Neuronal stem cell (in vitro differentiated cells): ENCODE measurements at regions not wholly inside any gene's neighbourhood (a gene's known extent, or its start where the extent isn't known, plus 50 kb on each side); places are given as distances from the start of the nearest gene placed in this dataset.

ENCODE experiments used
- DNase-seq: peaks from one replicate; pipeline ENCODE4 v3.0.0-alpha.2; 2013; ENCODE audit warnings: low spot score
- H2AFZ ChIP-seq: one replicate; pipeline ENCODE4 v1.6.1; 2013; ENCODE audit warnings: mild to moderate bottlenecking, low read length, inconsistent platforms
- H2AK5ac ChIP-seq: 2 replicates; pipeline ENCODE4 v1.6.1; 2013; ENCODE audit warnings: low read depth, mild to moderate bottlenecking, inconsistent platforms, low read length, moderate library complexity, mixed read lengths
- H2BK120ac ChIP-seq: 2 replicates; pipeline ENCODE4 v1.6.1; 2013; ENCODE audit warnings: low read depth, mild to moderate bottlenecking, inconsistent platforms, low read length, moderate library complexity, mixed read lengths
- H2BK12ac ChIP-seq: one replicate; pipeline ENCODE4 v1.6.1; 2013; ENCODE audit warnings: low read length, inconsistent platforms
- H2BK15ac ChIP-seq: 2 replicates; pipeline ENCODE4 v1.6.1; 2013; ENCODE audit warnings: mild to moderate bottlenecking, low read length, inconsistent platforms, mixed read lengths
- H2BK5ac ChIP-seq: one replicate; pipeline ENCODE4 v1.6.1; 2013; ENCODE audit warnings: inconsistent platforms, mild to moderate bottlenecking, low read length, moderate library complexity
- H3K14ac ChIP-seq: one replicate; pipeline ENCODE4 v1.6.1; 2013; ENCODE audit warnings: low read length, inconsistent platforms
- H3K18ac ChIP-seq: 2 replicates; pipeline ENCODE4 v1.6.1; 2013; ENCODE audit warnings: low read length, inconsistent platforms
- H3K23ac ChIP-seq: 2 replicates; pipeline ENCODE4 v1.6.1; 2013; ENCODE audit warnings: low read depth, mild to moderate bottlenecking, mixed read lengths, low read length, inconsistent platforms; ENCODE audit not compliant: poor library complexity
- H3K27ac ChIP-seq: replicated peaks from 3 replicates; pipeline ENCODE4 v1.5.1; 2013; ENCODE audit warnings: low read length, inconsistent platforms
- H3K27me3 ChIP-seq, 3 experiments: 2 replicates each; pipeline ENCODE4 v1.6.1; 2013; ENCODE audit warnings: low read length in 3 of 3, mild to moderate bottlenecking in 2 of 3, inconsistent platforms in 1 of 3, low read depth in 1 of 3, mixed read lengths in 1 of 3, moderate library complexity in 1 of 3; ENCODE audit not compliant: control insufficient read depth in 3 of 3, insufficient read depth in 3 of 3
- H3K36me3 ChIP-seq, 2 donors: replicated peaks in 1 of 2; 2 replicates each; pipeline ENCODE4 v1.6.1; 2013; ENCODE audit warnings: low read length in 2 of 2; ENCODE audit not compliant: control insufficient read depth in 2 of 2, insufficient read depth in 2 of 2
- H3K4ac ChIP-seq: 2 replicates; pipeline ENCODE4 v1.6.1; 2013; ENCODE audit warnings: inconsistent platforms, mild to moderate bottlenecking, low read length, moderate library complexity
- H3K4me1 ChIP-seq, 2 donors: 1 replicate in 1 of 2; 2 replicates in 1 of 2; pipeline ENCODE4 v1.6.1; 2013; ENCODE audit warnings: low read length in 2 of 2, low read depth in 1 of 2; ENCODE audit not compliant: control insufficient read depth in 2 of 2, insufficient read depth in 1 of 2
- H3K4me2 ChIP-seq: one replicate; pipeline ENCODE4 v1.6.1; 2013; ENCODE audit warnings: mild to moderate bottlenecking, low read length, inconsistent platforms; ENCODE audit not compliant: insufficient read depth, poor library complexity, severe bottlenecking
- H3K4me3 ChIP-seq, 2 donors: 2 replicates each; pipeline ENCODE4 v1.5.1; 2013; ENCODE audit warnings: low read length in 2 of 2, mild to moderate bottlenecking in 2 of 2, inconsistent platforms in 1 of 2, moderate library complexity in 1 of 2
- H3K79me1 ChIP-seq: one replicate; pipeline ENCODE4 v1.6.1; 2013; ENCODE audit warnings: low read depth, mild to moderate bottlenecking, inconsistent platforms, low read length, moderate library complexity
- H3K9ac ChIP-seq: one replicate; pipeline ENCODE4 v1.6.1; 2013; ENCODE audit warnings: mild to moderate bottlenecking, low read depth, low read length, inconsistent platforms; ENCODE audit not compliant: poor library complexity
- H3K9me3 ChIP-seq, 2 donors: replicated peaks in 1 of 2; 2 replicates each; pipeline versions ENCODE3 to v1.6.1; 2013; ENCODE audit warnings: low read length in 2 of 2, mild to moderate bottlenecking in 2 of 2, inconsistent platforms in 1 of 2, low read depth in 1 of 2, mixed read lengths in 1 of 2, moderate library complexity in 1 of 2; ENCODE audit not compliant: control insufficient read depth in 2 of 2, insufficient read depth in 1 of 2
- H4K8ac ChIP-seq: one replicate; pipeline ENCODE4 v1.6.1; 2013; ENCODE audit warnings: low read depth, mild to moderate bottlenecking, inconsistent platforms, low read length, moderate library complexity
- H4K91ac ChIP-seq: one replicate; pipeline ENCODE4 v1.6.1; 2013; ENCODE audit warnings: low read length, low read depth, mild to moderate bottlenecking, inconsistent platforms; ENCODE audit not compliant: poor library complexity
- WGBS, 2 donors: extraction: QIAGEN DNeasy Blood & Tissue Kit; methylation state at CpG; one replicate each; pipeline ENCODE4 v1.1.7; 2013; ENCODE audit warnings: missing lambda C conversion rate in 2 of 2, mixed read lengths in 1 of 2; ENCODE audit not compliant: insufficient read length in 2 of 2, insufficient replicate concordance in 1 of 2; ENCODE audit errors: extremely low coverage in 2 of 2; 5-methylcytosine and 5-hydroxymethylcytosine counted together

- no peak overlapping the region for H3K14ac ChIP-seq
- H2AFZ ChIP-seq: no peak overlapping the region
- WGBS, 2 donors: no CpG with 5 or more reads among the region's 2 CpGs
- H2BK15ac ChIP-seq: no peak overlapping the region
- H3K4me2 ChIP-seq: no peak overlapping the region
- no peak for DNase-seq
- H3K36me3 ChIP-seq: no peaks in the 10 kb centered on the region
- no peak overlapping the region for H3K9ac ChIP-seq
- no peak overlapping the region for H2AK5ac ChIP-seq
- no peak overlapping the region for H3K18ac ChIP-seq
- H3K4ac ChIP-seq: no peak overlapping the region
- no peak overlapping the region for H2BK12ac ChIP-seq
- H3K79me1 ChIP-seq: no peaks in the 10 kb centered on the region
- peaks cover 7 to 15% of the 10 kb centered on the region in 2 donors for H3K9me3 ChIP-seq
- no peaks in the 10 kb centered on the region for H3K27me3 ChIP-seq
- no peak overlapping the region for H3K4me3 ChIP-seq
- no peak overlapping the region for H4K91ac ChIP-seq
- H2BK5ac ChIP-seq: no peak overlapping the region
- no peak overlapping the region for H3K23ac ChIP-seq
- no peak overlapping the region for H2BK120ac ChIP-seq
- no peak overlapping the region for H3K27ac ChIP-seq
- H4K8ac ChIP-seq: no peak overlapping the region
- H3K4me1 ChIP-seq: peaks cover 0 to 1% of the 10 kb centered on the region in 2 donors
Measured at GRCh38 chr5:3060283-3060682, 308.8 kb upstream of the IRX2 start.

- Histone ChIP-seq H3K27ac (no peak overlapping the region), H4K8ac (no peak overlapping the region), H3K4me3 (no peak overlapping the region), H3K9ac (peak overlapping the region; percentile 24), H2BK5ac (no peak overlapping the region), H3K23ac (no peak overlapping the region), H3K9me3 (peaks cover 7 to 15% of the 10 kb centered on the region in 2 donors), H3K14ac (no peak overlapping the region), H3K27me3 (no peaks in the 10 kb centered on the region), H2AK5ac (no peak overlapping the region), H3K79me1 (no peaks in the 10 kb centered on the region), H3K4me1 (peaks cover 0 to 1% of the 10 kb centered on the region in 2 donors), H2BK15ac (no peak overlapping the region), H2AFZ (peak overlapping the region; percentile 7), H3K4me2 (no peak overlapping the region), H3K18ac (no peak overlapping the region), H3K36me3 (no peaks in the 10 kb centered on the region), H3K4ac (no peak overlapping the region), H2BK12ac (no peak overlapping the region), H4K91ac (no peak overlapping the region), H2BK120ac (no peak overlapping the region)
- no CpG with 5 or more reads among the region's 9 CpGs for WGBS, 2 donors
- DNase-seq: no peak
Measured at GRCh38 chr5:3059488-3059887, 308.0 kb upstream of the IRX2 start.

GRCh38 chr5:3058942-3059341 lies 307.5 kb upstream of the IRX2 start:
- WGBS, 2 donors: no CpG with 5 or more reads among the region's 17 CpGs
- peak overlapping the region; percentile 7 for H2AFZ ChIP-seq
- no peak overlapping the region for H3K4me2 ChIP-seq

GRCh38 chr5:3056866-3057265 lies 305.4 kb upstream of the IRX2 start:
- Histone ChIP-seq H4K8ac (no peak overlapping the region), H2AK5ac (no peak overlapping the region), H2BK15ac (no peak overlapping the region), H3K4me2 (no peak overlapping the region), H3K79me1 (no peaks in the 10 kb centered on the region), H3K18ac (no peak overlapping the region), H3K9me3 (peaks cover 3 to 12% of the 10 kb centered on the region in 2 donors), H2BK120ac (no peak overlapping the region), H3K14ac (no peak overlapping the region), H2AFZ (peak overlapping the region; percentile 39), H3K27me3 (no peaks in the 10 kb centered on the region), H3K4ac (no peak overlapping the region), H3K9ac (no peak overlapping the region), H3K4me3 (no peak overlapping the region), H4K91ac (no peak overlapping the region), H3K4me1 (peaks cover 1% of the 10 kb centered on the region in 2 donors), H3K36me3 (no peaks in the 10 kb centered on the region), H2BK12ac (no peak overlapping the region), H2BK5ac (no peak overlapping the region), H3K27ac (no peak overlapping the region), H3K23ac (no peak overlapping the region)
- no CpG with 5 or more reads among the region's 10 CpGs for WGBS, 2 donors
- no peak for DNase-seq

More at GRCh38 chr5:3058942-3059341, 307.5 kb upstream of the IRX2 start:
- Histone ChIP-seq H2BK15ac (no peak overlapping the region), H3K9ac (no peak overlapping the region), H2AK5ac (no peak overlapping the region), H3K27me3 (no peaks in the 10 kb centered on the region), H4K91ac (no peak overlapping the region), H2BK120ac (no peak overlapping the region), H3K4me1 (peaks cover 0 to 1% of the 10 kb centered on the region in 2 donors), H3K27ac (no peak overlapping the region), H3K9me3 (peaks cover 7 to 15% of the 10 kb centered on the region in 2 donors), H3K23ac (no peak overlapping the region), H3K14ac (no peak overlapping the region), H3K18ac (no peak overlapping the region), H3K4me3 (no peak overlapping the region), H2BK5ac (no peak overlapping the region), H3K4ac (no peak overlapping the region), H2BK12ac (no peak overlapping the region), H3K79me1 (no peaks in the 10 kb centered on the region), H3K36me3 (no peaks in the 10 kb centered on the region), H4K8ac (no peak overlapping the region)
- no peak for DNase-seq
